BLaER1 treated with 17β-estradiol and CSF1 and Interleukin-3, amounts not matched to agents 10 nM and 100 nM (cell line): ENCODE measurements at regions not wholly inside any gene's neighbourhood (a gene's known extent, or its start where the extent isn't known, plus 50 kb on each side); places are given as distances from the start of the nearest gene placed in this dataset.

Experiments
- H3K27ac ChIP-seq, 11 experiments: shearing (Covaris generic); formaldehyde crosslinking; 2 replicates each; pipeline ENCODE4 v1.8.1; 2022
- H3K27me3 ChIP-seq, 11 experiments: shearing (Covaris generic); formaldehyde crosslinking; 2 replicates each; pipeline ENCODE4 v1.8.1; 2022
- H3K36me3 ChIP-seq, 11 experiments: shearing (Covaris generic); formaldehyde crosslinking; 2 replicates each; pipeline ENCODE4 v1.8.1; 2022
- H3K4me1 ChIP-seq, 10 experiments: shearing (Covaris generic); formaldehyde crosslinking; 2 replicates each; pipeline ENCODE4 v1.8.1; 2022
- H3K4me2 ChIP-seq, 11 experiments: shearing (Covaris generic); formaldehyde crosslinking; 2 replicates each; pipeline ENCODE4 v1.8.1; 2022
- H3K4me3 ChIP-seq, 10 experiments: shearing (Covaris generic); formaldehyde crosslinking; 2 replicates each; pipeline ENCODE4 v1.8.1; 2022
- H3K9ac ChIP-seq, 11 experiments: shearing (Covaris generic); formaldehyde crosslinking; 2 replicates each; pipeline ENCODE4 v1.8.1; 2022
- H3K9me3 ChIP-seq, 11 experiments: shearing (Covaris generic); formaldehyde crosslinking; replicated peaks in 1 of 11; 2 replicates each; pipeline ENCODE4 v1.8.1; 2022
- H4K20me1 ChIP-seq, 11 experiments: shearing (Covaris generic); formaldehyde crosslinking; 2 replicates each; pipeline ENCODE4 v1.8.1; 2022
- Cebpa-rat ChIP-seq, 11 experiments: shearing (Covaris generic); IDR thresholded peaks; 2 replicates each; pipeline ENCODE4 v1.8.1; 2022

GRCh38 chr12:43078976-43079375 is 473.0 kb downstream of the ADAMTS20 start:
- no peak overlapping the region for H3K9ac ChIP-seq
- TF ChIP-seq Cebpa-rat (IDR thresholded peaks at IDR 0.05), result no peak
- H3K27me3 ChIP-seq, result no peaks in the 10 kb centered on the region
- H3K4me3 ChIP-seq, result no peak overlapping the region
- H3K4me2 ChIP-seq, result no peak overlapping the region
- H3K27ac ChIP-seq, result no peak overlapping the region
- H4K20me1 ChIP-seq, result no peaks in the 10 kb centered on the region
- H3K4me1 ChIP-seq, result no peaks in the 10 kb centered on the region
- H3K36me3 ChIP-seq, result no peaks in the 10 kb centered on the region
- H3K9me3 ChIP-seq, result peaks cover 1 to 5% (median 4%) of the 10 kb centered on the region in 11 experiments

DNA sequence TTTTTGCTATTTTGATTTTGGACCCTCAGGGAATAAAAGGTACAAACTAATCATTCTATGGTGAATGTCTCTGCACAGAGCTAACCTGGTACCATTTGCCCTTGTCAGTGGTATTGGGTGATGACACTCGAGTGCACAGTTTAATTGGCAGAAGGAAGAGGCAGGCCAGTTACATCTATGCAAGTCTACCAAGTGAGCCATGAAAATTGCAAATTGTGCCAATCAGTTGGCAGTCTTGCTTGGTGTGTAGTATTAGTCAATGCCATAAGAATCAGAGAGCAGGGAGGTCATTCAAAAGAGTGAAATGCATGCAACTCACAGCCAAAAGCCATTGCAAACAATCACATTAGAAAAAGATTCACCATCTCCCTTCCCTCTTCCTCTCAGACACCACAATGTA is 479.6 kb downstream of the ADAMTS20 start:
- Histone ChIP-seq H3K4me1 (no peaks in the 10 kb centered on the region), H3K27ac (no peak overlapping the region), H3K27me3 (no peaks in the 10 kb centered on the region), H3K9ac (no peak overlapping the region), H4K20me1 (no peaks in the 10 kb centered on the region), H3K9me3 (no peaks in the 10 kb centered on the region; a peak in 1 of 22 replicates), H3K4me2 (no peak overlapping the region), H3K4me3 (no peak overlapping the region), H3K36me3 (no peaks in the 10 kb centered on the region)
- TF ChIP-seq Cebpa-rat (IDR thresholded peaks at IDR 0.05), result no peak

GRCh38 chr12:43069768-43070221 is 480.2 kb upstream of the PRICKLE1 start:
- Histone ChIP-seq H3K9me3 (no peaks in the 10 kb centered on the region), H3K4me3 (no peak overlapping the region), H3K4me1 (peaks cover 0 to 7% (median 2%) of the 10 kb centered on the region in 10 experiments; a peak in 5 of 20 replicates), H3K36me3 (no peaks in the 10 kb centered on the region), H3K27ac (no peak overlapping the region), H3K9ac (no peak overlapping the region), H3K4me2 (no peak overlapping the region), H4K20me1 (no peaks in the 10 kb centered on the region), H3K27me3 (no peaks in the 10 kb centered on the region)
- TF ChIP-seq Cebpa-rat (IDR thresholded peaks at IDR 0.05), result 0 out of 22 replicates have a peak, but pooled peaks of 1 of the 11 experiments have one; percentile 9

GRCh38 chr12:43066471-43066870 is 476.9 kb upstream of the PRICKLE1 start:
- no peak for TF ChIP-seq Cebpa-rat (IDR thresholded peaks at IDR 0.05)

GRCh38 chr12:43063650-43064049 is 474.1 kb upstream of the PRICKLE1 start:
- TF ChIP-seq Cebpa-rat (IDR thresholded peaks at IDR 0.05), result no peak
- H3K4me2 ChIP-seq, result no peak overlapping the region

More at GRCh38 chr12:43066471-43066870, 476.9 kb upstream of the PRICKLE1 start:
- Histone ChIP-seq H3K9ac (no peak overlapping the region), H3K36me3 (no peaks in the 10 kb centered on the region), H3K27ac (no peak overlapping the region), H4K20me1 (no peaks in the 10 kb centered on the region), H3K27me3 (no peaks in the 10 kb centered on the region), H3K4me2 (peak overlapping the region in 6 of 11 experiments; percentile 1 to 34 (median 18); a peak in 6 of 22 replicates), H3K4me1 (peaks cover 0 to 7% (median 2%) of the 10 kb centered on the region in 10 experiments; a peak in 5 of 20 replicates), H3K4me3 (no peak overlapping the region), H3K9me3 (no peaks in the 10 kb centered on the region)

GRCh38 chr12:43062201-43062895 is 472.8 kb upstream of the PRICKLE1 start:
- Histone ChIP-seq H3K27ac (no peak overlapping the region), H3K9ac (no peak overlapping the region), H3K4me1 (peaks cover 0 to 7% (median 2%) of the 10 kb centered on the region in 10 experiments; a peak in 5 of 20 replicates), H4K20me1 (no peaks in the 10 kb centered on the region), H3K27me3 (no peaks in the 10 kb centered on the region), H3K4me3 (no peak overlapping the region), H3K9me3 (no peaks in the 10 kb centered on the region), H3K36me3 (no peaks in the 10 kb centered on the region), H3K4me2 (no peak overlapping the region)
- no peak for TF ChIP-seq Cebpa-rat (IDR thresholded peaks at IDR 0.05)

More at GRCh38 chr12:43063650-43064049, 474.1 kb upstream of the PRICKLE1 start:
- no peaks in the 10 kb centered on the region for H4K20me1 ChIP-seq
- no peak overlapping the region for H3K27ac ChIP-seq
- H3K4me1 ChIP-seq, result peaks cover 0 to 7% (median 2%) of the 10 kb centered on the region in 10 experiments; a peak in 5 of 20 replicates
- H3K27me3 ChIP-seq, result no peaks in the 10 kb centered on the region
- no peak overlapping the region for H3K9ac ChIP-seq
- H3K36me3 ChIP-seq, result no peaks in the 10 kb centered on the region
- H3K9me3 ChIP-seq, result no peaks in the 10 kb centered on the region
- no peak overlapping the region for H3K4me3 ChIP-seq

DNA sequence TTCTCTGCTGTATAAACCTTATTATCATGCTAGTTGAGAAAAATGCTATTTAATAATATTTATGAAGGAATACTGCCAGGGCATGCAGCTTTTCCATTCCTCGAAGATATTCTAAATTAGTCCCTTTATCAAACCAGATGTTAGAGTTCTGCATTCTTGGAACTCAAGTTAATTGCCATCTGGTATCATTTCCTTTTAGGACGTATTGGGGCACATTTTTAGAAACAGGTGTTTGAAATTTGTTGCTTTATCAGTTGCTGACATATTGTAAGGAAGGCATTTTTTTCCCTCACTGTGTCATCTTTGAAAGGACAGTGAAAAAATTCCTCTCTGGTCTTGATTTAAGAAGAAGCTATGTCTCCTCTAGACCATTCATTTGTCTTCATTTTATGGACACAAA is 471.2 kb upstream of the PRICKLE1 start:
- no peak for TF ChIP-seq Cebpa-rat (IDR thresholded peaks at IDR 0.05)
- Histone ChIP-seq H3K27ac (no peak overlapping the region), H3K4me3 (no peak overlapping the region), H4K20me1 (no peaks in the 10 kb centered on the region), H3K27me3 (no peaks in the 10 kb centered on the region), H3K4me1 (no peaks in the 10 kb centered on the region), H3K4me2 (no peak overlapping the region), H3K9ac (no peak overlapping the region), H3K9me3 (no peaks in the 10 kb centered on the region), H3K36me3 (no peaks in the 10 kb centered on the region)

- H3K27ac ChIP-seq, result no peak overlapping the region
- no peak overlapping the region for H3K9ac ChIP-seq
- H3K27me3 ChIP-seq, result no peaks in the 10 kb centered on the region
- H3K4me1 ChIP-seq, result no peaks in the 10 kb centered on the region
- no peak for TF ChIP-seq Cebpa-rat (IDR thresholded peaks at IDR 0.05)
- H3K9me3 ChIP-seq, result no peaks in the 10 kb centered on the region
- H3K36me3 ChIP-seq, result no peaks in the 10 kb centered on the region
- H3K4me2 ChIP-seq, result no peak overlapping the region
- H4K20me1 ChIP-seq, result no peaks in the 10 kb centered on the region
- no peak overlapping the region for H3K4me3 ChIP-seq
Observed at GRCh38 chr12:43058616-43059015, 469.1 kb upstream of the PRICKLE1 start.

GRCh38 chr12:43057566-43057965 is 468.0 kb upstream of the PRICKLE1 start:
- H4K20me1 ChIP-seq, result no peaks in the 10 kb centered on the region
- H3K4me1 ChIP-seq, result no peaks in the 10 kb centered on the region
- no peak overlapping the region for H3K27ac ChIP-seq
- no peak overlapping the region for H3K4me3 ChIP-seq
- no peak overlapping the region for H3K4me2 ChIP-seq
- no peak overlapping the region for H3K9ac ChIP-seq
- no peaks in the 10 kb centered on the region for H3K27me3 ChIP-seq
- no peaks in the 10 kb centered on the region for H3K9me3 ChIP-seq
- TF ChIP-seq Cebpa-rat (IDR thresholded peaks at IDR 0.05), result no peak
- H3K36me3 ChIP-seq, result no peaks in the 10 kb centered on the region

GRCh38 chr12:43054085-43054484 is 464.5 kb upstream of the PRICKLE1 start:
- Histone ChIP-seq H3K36me3 (no peaks in the 10 kb centered on the region), H3K27me3 (no peaks in the 10 kb centered on the region), H3K4me2 (no peak overlapping the region), H3K4me1 (no peaks in the 10 kb centered on the region), H3K9ac (no peak overlapping the region), H3K4me3 (no peak overlapping the region), H4K20me1 (no peaks in the 10 kb centered on the region), H3K27ac (no peak overlapping the region), H3K9me3 (no peaks in the 10 kb centered on the region)
- no peak for TF ChIP-seq Cebpa-rat (IDR thresholded peaks at IDR 0.05)
